ENCODE measurements at regions not wholly inside any gene's neighbourhood (a gene's known extent, or its start where the extent isn't known, plus 50 kb on each side); places are given as distances from the start of the nearest gene placed in this dataset.

DNA sequence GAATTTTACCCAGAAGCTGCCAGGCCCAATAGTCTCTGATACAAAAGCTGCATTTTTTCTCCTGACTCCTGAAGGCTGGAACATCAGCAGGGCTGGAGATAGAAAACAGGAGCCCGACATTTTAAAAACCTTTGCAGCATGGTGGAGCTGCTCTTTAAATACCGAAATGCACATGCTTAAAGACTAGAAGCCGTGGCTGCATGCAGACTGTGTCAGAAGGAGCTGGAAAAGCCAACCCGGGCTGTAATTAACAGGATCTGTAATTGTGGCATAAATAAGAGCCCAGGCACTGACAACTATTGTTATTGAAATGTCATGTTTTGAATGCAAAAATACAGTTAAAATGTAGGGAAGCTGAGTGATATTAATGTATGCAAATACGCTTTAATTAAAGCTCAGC is 304.9 kb upstream of the PLET1 start:
- intact Hi-C loops (cut with DNase I): no loop called here
- no peak overlapping the region for H3K27ac ChIP-seq
- DNase-seq: no peak

GRCh38 chr11:112566124-112566523 is 305.5 kb upstream of the PLET1 start:
- no peaks in the 10 kb centered on the region for H3K36me3 ChIP-seq
- H3K4me3 ChIP-seq: no peak overlapping the region
- DNase-seq: no peak
- no peaks in the 10 kb centered on the region for H3K27me3 ChIP-seq
- WGBS, 3 donors: 84 to 86% (median 85%) methylated on average over 2 of the region's 2 CpGs
- peaks cover 12% of the 10 kb centered on the region for H3K4me1 ChIP-seq (ENCODE audit: insufficient read depth)
- TF ChIP-seq CTCF (IDR thresholded peaks at IDR 0.05) (no peak), POLR2A (IDR thresholded peaks at IDR 0.05) (no peak), EP300 (IDR thresholded peaks at IDR 0.05) (no peak)
- H3K27ac ChIP-seq: no peak overlapping the region
- intact Hi-C loops (cut with DNase I): no loop called here
- no peaks in the 10 kb centered on the region for H3K9me3 ChIP-seq

More for the DNA sequence above, 304.9 kb upstream of the PLET1 start:
- H3K9me3 ChIP-seq: no peaks in the 10 kb centered on the region
- H3K36me3 ChIP-seq: no peaks in the 10 kb centered on the region
- peaks cover 12% of the 10 kb centered on the region for H3K4me1 ChIP-seq (ENCODE audit: insufficient read depth)
- 69 to 74% (median 70%) methylated on average over 5 of the region's 5 CpGs for WGBS, 3 donors
- H3K27me3 ChIP-seq: no peaks in the 10 kb centered on the region
- H3K4me3 ChIP-seq: no peak overlapping the region
- TF ChIP-seq POLR2A (IDR thresholded peaks at IDR 0.05): no peak
- TF ChIP-seq EP300 (IDR thresholded peaks at IDR 0.05): no peak
- no peak for TF ChIP-seq CTCF (IDR thresholded peaks at IDR 0.05)

DNA sequence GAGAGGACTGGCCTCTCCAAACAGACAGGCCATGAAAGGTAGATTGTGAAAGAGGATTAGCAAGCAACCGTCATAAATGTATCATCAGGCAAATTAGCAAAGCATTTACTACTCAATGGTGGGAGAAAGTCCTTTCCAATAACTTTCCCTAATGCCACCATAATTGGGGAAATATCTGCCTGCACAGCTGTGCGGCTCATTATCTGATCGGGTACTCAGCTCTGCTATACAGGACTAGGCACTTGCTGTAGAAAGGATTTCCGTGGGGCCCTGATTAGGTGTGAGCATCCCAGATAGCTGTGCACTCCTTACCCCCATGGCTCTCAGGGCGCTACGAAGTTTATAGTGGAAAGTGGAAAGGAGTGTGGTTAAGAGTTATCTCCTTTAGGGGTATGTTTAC is 309.7 kb upstream of the PLET1 start:
- WGBS, 3 donors: 75 to 81% (median 77%) methylated on average over 6 of the region's 6 CpGs
- TF ChIP-seq POLR2A (IDR thresholded peaks at IDR 0.05) (no peak), CTCF (IDR thresholded peaks at IDR 0.05) (no peak), EP300 (IDR thresholded peaks at IDR 0.05) (no peak)
- Histone ChIP-seq H3K4me3 (no peak overlapping the region), H3K4me1 (ENCODE audit: insufficient read depth) (peaks cover 2% of the 10 kb centered on the region), H3K9me3 (no peaks in the 10 kb centered on the region), H3K27me3 (no peaks in the 10 kb centered on the region), H3K36me3 (no peaks in the 10 kb centered on the region), H3K27ac (no peak overlapping the region)
- intact Hi-C loops (cut with DNase I): no loop called here
- no peak for DNase-seq

GRCh38 chr11:112579282-112579681 is 318.6 kb upstream of the PLET1 start:
- TF ChIP-seq POLR2A (IDR thresholded peaks at IDR 0.05) (no peak), EP300 (IDR thresholded peaks at IDR 0.05) (no peak), CTCF (IDR thresholded peaks at IDR 0.05) (no peak)
- 56 to 74% (median 72%) methylated on average over 3 of the region's 3 CpGs for WGBS, 3 donors

GRCh38 chr11:112580864-112581263 is 320.2 kb upstream of the PLET1 start:
- Histone ChIP-seq H3K9me3 (no peaks in the 10 kb centered on the region), H3K4me1 (ENCODE audit: insufficient read depth) (no peaks in the 10 kb centered on the region), H3K27me3 (no peaks in the 10 kb centered on the region), H3K4me3 (no peak overlapping the region), H3K36me3 (no peaks in the 10 kb centered on the region), H3K27ac (no peak overlapping the region)
- intact Hi-C loops (cut with DNase I): loop anchor here (10.0 kb wide), 4 partner anchors 296 to 714 kb away; no protein-coding TSS in a partner anchor
- no peak for TF ChIP-seq CTCF (IDR thresholded peaks at IDR 0.05)
- no peak for TF ChIP-seq POLR2A (IDR thresholded peaks at IDR 0.05)
- TF ChIP-seq EP300 (IDR thresholded peaks at IDR 0.05): no peak
- DNase-seq: no peak

More at GRCh38 chr11:112579282-112579681, 318.6 kb upstream of the PLET1 start:
- intact Hi-C loops (cut with DNase I): no loop called here
- H3K4me1 ChIP-seq (ENCODE audit: insufficient read depth): no peaks in the 10 kb centered on the region
- H3K27me3 ChIP-seq: no peaks in the 10 kb centered on the region
- DNase-seq: no peak
- H3K36me3 ChIP-seq: no peaks in the 10 kb centered on the region
- H3K4me3 ChIP-seq: no peak overlapping the region
- no peaks in the 10 kb centered on the region for H3K9me3 ChIP-seq
- H3K27ac ChIP-seq: no peak overlapping the region

All from ovary (tissue), 7 donors.